DMS 273 (cell line): ENCODE measurements at regions not wholly inside any gene's neighbourhood (a gene's known extent, or its start where the extent isn't known, plus 50 kb on each side); places are given as distances from the start of the nearest gene placed in this dataset.
"Not testable (repeated sequence)": the region's sequence is repeated elsewhere in the genome, so short reads cannot be mapped to it uniquely, and the experiment has no call there.

Experiments
- DNase-seq: peaks from one replicate; lab custom pipeline; 2025; ENCODE audit not compliant: unreplicated experiment; lab: John Stamatoyannopoulos, UW

- DNase-seq: no peak
Observed at GRCh38 chr7:49580000-49580399, 193.4 kb upstream of the VWC2 start.

GRCh38 chr7:49580761-49581160 is 192.7 kb upstream of the VWC2 start:
- DNase-seq: no peak

GRCh38 chr7:49583440-49583839 is 190.0 kb upstream of the VWC2 start:
- DNase-seq: no peak

DNA sequence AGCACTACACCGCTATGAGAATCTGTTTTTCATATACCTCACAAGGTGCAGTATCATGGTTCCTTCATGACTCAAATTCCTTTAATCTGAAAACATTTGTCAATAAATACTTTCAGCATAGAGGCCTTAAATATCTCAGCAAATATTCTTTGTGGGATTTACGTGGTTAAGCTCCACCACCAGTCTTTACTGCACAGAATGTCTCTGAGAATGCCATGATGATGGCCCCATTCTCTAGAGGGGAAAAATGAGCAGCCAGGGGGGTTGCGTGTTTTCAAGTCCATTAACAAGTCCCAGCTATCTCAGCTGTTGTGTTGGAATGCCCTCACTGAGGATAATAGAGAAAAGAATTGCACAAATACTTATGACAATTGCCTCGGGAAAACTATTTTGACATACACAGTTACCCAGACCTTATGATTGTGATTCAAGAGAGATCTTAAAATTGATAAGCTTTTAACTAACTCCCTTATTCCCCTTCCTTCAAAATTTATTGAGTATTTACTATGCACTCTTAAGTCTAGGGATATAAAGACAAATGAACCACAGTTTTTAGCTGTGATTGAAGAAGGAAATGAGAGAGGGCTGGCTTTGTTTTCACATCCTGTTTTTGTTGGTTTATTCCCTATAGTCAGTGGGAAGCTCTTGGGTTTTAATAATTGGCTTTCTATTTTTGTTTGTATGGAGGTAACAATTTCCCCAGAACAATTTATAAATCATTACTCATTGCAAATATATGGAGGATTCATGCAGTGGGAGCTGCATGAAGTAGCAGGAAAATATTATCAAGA is 176.5 kb upstream of the VWC2 start:
- no peak for DNase-seq

- DNase-seq: no peak
Observed at GRCh38 chr7:49597805-49598204, 175.6 kb upstream of the VWC2 start.

DNA sequence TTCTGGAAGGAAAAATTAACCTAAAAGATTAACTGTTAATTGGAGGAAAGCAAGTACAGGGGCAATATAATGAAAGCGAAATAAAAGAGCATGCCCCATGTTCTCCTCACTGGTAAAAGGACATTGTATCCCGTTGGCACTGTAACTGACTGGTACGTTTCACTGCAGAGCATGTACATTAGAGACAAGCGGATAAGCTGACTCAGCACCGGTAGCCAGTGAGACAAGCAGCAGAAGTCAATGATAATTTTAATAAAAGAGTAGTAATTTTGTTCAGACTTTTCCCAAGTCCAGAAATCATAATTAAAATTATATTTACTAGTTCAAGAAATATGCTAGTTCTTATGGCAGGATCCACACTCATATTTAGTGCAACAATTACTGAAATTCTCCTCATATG is 161.5 kb upstream of the VWC2 start:
- no peak for DNase-seq

DNA sequence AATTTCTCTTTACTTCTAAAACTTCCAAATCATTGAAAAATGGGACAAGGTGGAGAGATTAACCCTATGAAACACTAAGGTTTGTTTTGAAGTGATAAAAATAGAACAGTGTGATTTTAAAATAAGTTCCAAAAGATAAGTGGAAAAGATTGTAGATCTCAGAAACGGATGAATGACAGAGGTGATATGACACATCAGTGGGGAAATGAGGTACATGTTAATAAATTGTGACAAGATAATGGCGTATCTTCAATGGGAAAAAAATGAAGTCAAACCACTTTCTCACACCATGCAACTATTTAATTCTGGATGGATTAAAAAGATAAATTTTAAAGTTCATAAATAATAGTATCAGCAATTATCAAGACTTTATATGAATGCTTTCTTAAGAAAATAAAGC is 159.7 kb upstream of the VWC2 start:
- DNase-seq: no peak

GRCh38 chr7:49614974-49615373 is 158.5 kb upstream of the VWC2 start:
- not testable (repeated sequence) for DNase-seq

DNA sequence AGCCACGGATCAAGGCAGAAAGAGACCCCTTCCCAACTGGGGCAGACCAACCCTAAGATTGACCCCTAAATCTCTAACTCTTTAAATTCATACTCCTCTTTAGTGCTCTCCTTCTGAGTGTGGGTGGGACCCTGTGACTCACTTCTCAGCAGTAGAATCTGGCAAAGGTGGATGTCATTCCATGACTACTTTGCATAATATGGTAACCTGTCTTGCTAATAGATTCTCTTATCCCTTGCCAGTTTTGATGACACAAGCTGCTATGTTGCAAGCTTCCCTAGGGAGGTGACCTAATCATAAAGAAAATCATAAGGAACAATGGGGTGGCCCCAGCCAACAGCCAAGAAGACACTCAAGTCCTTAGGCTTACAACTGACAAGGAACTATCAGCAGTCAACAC is 155.4 kb upstream of the VWC2 start:
- DNase-seq: no peak

GRCh38 chr7:49623943-49624342 is 149.5 kb upstream of the VWC2 start:
- no peak for DNase-seq

GRCh38 chr7:49624611-49625010 is 148.8 kb upstream of the VWC2 start:
- DNase-seq: no peak

DNA sequence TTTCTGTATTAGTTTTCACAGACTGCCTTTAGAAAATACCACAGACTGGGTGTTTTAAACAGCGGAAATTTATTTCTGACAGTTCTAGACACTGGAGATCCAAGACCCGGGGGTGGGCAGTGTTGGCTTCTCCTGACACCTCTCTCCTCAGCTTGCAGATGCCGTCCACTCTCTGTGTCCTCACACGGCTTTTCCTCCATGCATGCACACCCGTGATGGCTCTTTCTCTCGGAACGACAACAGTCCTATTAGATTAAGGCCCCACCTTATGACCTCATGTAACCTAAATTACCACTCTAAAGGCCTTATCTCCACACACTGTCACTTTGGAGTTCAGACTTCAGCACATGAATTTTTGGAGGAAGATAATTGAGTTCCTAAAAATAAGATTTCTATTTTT is 142.9 kb upstream of the VWC2 start:
- DNase-seq: no peak

- DNase-seq: no peak
Observed at GRCh38 chr7:49631071-49631815, 142.2 kb upstream of the VWC2 start.

- no peak for DNase-seq
Observed at GRCh38 chr7:49631960-49632359, 141.5 kb upstream of the VWC2 start.

- DNase-seq: peak; percentile 52
Observed at GRCh38 chr7:49635800-49636199, 137.6 kb upstream of the VWC2 start.

GRCh38 chr7:49636400-49636799 is 137.0 kb upstream of the VWC2 start:
- DNase-seq: no peak

DNA sequence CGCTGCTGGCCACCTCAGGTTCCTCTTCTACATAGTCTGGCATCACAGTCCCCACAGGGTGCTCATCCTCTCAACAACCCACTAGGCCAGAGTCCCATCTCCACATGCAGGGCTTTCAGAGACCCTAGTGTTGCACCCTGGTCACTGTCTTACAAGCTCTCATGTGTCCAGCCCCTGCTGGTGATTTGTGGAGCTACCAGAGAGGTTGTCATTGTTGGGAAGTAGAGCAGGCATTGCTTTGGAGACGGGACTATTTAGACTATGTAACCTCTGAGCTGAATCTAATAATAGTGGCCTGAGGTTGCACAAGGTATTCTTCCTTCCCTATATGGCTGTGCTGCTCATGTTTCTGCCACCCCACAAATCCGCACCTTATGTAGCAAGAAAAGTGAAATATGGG is 135.3 kb upstream of the VWC2 start:
- peak; percentile 24 for DNase-seq

DNA sequence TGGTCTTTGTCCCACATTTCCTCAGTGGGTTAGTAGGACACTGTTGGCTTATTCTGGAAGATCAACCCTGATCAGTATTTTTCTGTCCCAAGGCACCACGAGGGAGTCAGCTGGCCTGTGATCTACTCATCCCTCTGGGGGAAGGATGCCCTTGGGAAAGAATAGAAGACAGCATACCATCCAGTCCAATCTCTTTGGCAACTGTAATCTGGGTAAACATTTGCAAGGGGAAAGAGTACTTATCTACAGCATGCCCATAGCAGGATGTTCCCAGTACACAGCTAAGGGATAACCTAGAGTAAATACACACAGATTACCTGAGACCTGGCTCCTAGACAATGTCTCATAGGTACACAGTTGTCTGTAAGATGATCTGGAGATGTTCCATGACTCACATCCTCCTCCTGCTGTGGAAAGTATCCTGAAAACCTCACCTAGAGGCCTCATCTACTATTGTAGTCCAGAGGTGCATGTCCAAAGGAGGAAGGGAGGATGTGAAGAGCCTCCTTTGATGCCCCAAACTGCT is 134.3 kb upstream of the VWC2 start:
- DNase-seq: no peak

DNA sequence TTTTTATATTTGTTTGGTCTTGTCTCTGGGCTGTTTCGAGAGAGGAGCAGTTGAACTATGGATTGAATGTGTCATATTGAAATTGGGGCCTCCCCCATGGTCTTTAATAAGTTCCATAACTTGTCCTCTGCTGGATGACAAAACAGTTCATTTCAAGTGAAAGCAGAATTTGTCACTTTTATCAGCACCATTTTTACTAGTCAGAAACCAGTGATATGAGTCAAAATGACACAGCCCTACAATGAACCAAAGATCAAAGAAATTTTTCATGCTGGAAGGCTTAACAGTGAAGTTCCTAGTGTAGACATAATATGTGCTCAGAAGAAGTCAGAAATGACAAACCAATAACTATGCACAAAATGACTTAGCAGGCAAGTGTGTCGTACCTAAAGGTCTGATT is 133.6 kb upstream of the VWC2 start:
- DNase-seq: no peak

- DNase-seq: no peak
Observed at GRCh38 chr7:49643321-49643720, 130.1 kb upstream of the VWC2 start.

DNA sequence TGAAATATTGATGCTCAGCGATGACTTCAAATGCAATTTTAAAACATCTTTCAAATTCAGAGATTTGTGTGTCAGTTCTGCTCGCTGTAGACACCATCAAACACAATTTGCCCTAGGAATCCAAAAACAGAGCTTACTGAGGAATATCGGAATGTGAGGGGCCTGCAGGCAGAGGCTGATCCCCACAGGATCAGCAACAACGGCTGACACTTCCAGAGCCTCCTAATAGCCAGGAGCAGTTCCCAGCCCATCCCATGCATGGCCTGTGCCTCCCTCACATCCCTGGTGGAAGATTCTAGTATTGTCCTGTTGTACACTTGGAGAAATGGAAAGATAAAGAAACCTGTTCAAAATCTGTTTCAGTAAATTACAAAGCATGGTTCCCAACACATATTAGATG is 129.7 kb upstream of the VWC2 start:
- DNase-seq: no peak

- DNase-seq: no peak
Observed at GRCh38 chr7:49644396-49645166, 128.9 kb upstream of the VWC2 start.
